COR-L47 (cell line): ENCODE measurements at regions not wholly inside any gene's neighbourhood (a gene's known extent, or its start where the extent isn't known, plus 50 kb on each side); places are given as distances from the start of the nearest gene placed in this dataset.

ENCODE experiments used
- DNase-seq: peaks from one replicate; lab custom pipeline; 2025; lab: John Stamatoyannopoulos, UW

DNA sequence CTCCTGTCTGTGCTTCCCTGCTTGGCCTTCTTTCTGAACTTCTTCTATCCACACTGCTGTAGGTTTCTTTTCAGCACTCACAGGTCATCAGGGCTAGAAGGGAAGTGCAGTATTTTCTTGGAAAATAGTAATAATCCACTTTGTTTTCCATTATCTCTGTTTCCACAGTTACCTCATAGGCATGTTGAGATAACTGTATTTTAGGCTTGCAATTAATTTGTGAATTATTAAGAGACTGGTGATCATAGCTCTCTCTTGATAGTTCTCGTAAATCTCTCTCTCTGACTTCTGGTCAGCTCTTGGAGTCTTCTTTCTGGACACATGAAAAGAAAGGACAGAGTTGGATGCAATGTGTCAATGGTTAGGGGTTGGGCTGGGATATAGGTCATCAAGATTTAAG lies 243.6 kb upstream of the IGFBP3 start:
- DNase-seq = no peak

DNA sequence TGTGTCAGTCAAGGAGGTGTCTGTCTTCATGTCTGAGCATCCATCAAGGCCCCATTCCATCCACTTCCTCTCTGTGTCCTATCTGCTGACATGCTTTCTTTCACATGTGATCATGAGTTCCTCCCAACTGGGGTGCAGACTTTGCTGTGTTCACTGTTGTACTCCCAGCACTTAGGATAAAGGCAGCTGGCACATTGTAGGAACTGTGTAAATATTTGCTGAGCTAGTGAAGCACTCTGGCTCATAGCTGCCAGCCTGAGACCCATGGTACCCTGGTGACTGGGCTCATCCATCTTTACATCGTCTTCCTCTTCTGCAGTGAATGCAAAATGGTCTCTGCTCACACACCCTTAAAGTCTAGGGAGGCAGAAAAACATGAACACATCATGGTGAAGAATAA lies 242.2 kb upstream of the IGFBP3 start:
- DNase-seq = no peak

GRCh38 chr7:46162609-46163008 lies 241.5 kb upstream of the IGFBP3 start:
- no peak for DNase-seq

GRCh38 chr7:46160861-46161260 lies 239.8 kb upstream of the IGFBP3 start:
- DNase-seq = no peak

- no peak for DNase-seq
Observed at GRCh38 chr7:46157931-46158330, 236.9 kb upstream of the IGFBP3 start.

- DNase-seq = no peak
Observed at GRCh38 chr7:46157404-46157803, 236.3 kb upstream of the IGFBP3 start.

- DNase-seq = no peak
Observed at GRCh38 chr7:46156853-46157252, 235.8 kb upstream of the IGFBP3 start.

GRCh38 chr7:46156086-46156485 lies 235.0 kb upstream of the IGFBP3 start:
- DNase-seq = no peak

DNA sequence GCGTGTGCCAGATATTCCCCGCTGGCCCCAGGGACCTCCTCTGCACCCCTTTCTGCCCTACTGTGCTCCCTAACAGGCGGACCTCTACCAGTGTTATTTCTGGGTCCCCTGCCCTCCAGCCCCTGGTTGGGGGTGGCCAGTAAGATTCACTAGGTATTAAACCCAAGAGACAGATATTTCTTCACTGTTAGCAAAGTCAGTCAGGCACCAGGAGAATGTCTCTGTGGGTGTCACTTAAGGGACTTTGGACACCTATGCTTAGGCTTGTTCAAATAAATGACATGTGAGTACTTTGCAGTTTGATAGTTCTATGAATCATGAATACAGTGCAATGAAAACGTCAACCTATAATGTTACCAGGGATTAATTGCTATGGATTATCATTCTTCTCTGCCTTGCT lies 234.3 kb upstream of the IGFBP3 start:
- DNase-seq = no peak

- no peak for DNase-seq
Observed at GRCh38 chr7:46153951-46154787, 233.1 kb upstream of the IGFBP3 start.

DNA sequence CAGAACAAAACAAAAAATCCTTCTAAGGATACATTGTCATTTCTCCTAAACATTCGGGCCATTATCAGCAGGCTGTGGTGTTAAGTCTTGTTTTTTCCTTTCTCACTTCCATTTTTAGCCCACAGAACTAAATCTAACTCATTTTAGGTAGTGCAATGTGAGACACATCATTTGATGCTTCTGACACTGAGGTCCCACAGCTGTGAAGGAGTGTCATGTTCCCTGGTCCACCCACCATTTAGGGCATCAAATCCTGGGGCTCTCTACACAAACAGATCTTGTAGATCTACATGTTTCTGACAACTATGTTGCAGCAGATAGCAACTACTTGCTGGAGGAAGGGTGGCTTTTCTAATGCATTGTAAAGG lies 232.5 kb upstream of the IGFBP3 start:
- no peak for DNase-seq

GRCh38 chr7:46152696-46153095 lies 231.6 kb upstream of the IGFBP3 start:
- no peak for DNase-seq

GRCh38 chr7:46150721-46151120 lies 229.6 kb upstream of the IGFBP3 start:
- no peak for DNase-seq

DNA sequence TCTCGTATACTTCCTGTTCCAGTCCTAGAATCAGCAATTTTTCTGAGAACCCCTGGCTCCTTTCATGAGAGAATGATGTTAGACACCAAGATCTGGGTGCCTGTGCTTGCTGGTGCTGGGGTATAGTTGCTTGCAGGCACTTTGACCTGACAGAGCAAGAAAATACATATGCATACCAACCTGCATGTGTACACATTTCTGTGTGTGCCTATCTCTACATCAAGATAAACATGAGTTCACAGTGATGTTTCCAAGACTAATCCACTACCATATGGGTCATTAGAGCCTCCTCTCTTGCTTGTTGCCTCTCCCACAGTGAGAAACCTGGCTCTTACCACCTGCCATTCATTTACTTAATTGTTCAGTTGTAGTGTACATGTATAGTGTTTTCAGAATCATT lies 229.1 kb upstream of the IGFBP3 start:
- no peak for DNase-seq

DNA sequence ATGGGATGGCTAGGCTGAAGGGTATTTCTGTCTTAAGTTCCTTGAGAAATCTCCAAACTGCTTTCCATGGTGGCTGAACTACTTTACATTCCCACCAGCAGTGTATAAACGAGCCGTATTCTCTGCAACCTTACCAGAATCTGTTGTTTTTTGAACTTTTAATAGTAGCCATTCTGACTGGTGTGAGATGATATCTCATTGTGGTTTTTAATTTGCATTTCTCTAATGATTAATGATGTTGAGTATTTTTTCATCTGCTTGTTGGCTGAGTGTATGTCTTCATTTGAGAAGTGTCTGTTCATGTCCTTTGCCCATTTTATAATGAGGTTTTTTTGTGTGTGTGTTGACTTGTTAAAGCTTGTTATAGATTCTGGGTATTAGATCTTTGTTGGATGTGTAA lies 226.8 kb upstream of the IGFBP3 start:
- no peak for DNase-seq

DNA sequence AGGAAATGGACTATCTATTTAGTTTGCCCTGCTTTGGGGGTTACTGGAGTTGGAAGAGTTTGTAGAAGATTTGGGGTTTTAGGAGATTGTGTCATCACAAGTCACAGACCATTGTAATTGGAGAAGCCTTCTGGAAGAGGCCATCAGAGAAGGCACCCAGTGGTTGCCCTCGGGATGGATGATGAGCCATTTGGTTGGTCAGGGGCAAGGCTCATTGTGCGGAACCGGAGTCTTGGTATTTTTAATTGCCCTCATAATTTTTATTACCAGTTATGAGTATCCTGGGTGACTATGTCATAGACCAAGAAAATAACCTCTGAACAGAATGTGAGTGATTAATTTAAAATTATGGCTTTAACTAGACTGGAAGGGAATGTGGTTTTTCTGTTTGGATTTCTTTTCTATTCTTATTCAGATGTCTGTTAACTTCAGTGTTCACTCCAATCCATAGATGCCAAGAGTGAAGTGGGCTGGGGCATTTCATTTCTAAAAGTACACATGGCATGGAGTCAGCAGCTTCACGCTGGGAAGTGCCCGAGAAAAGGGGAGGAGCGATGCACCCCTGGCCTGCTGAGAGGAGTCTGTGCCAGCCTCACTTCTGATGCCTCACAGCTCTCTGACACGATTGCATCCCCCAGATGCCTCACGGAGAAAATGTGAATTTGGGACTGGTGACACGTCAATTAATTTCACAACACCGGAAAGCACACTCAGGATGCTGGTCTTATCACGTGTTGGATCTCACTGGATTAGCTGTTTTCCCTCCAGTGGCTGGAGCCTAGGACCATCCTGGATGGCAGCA lies 225.6 kb upstream of the IGFBP3 start:
- DNase-seq = no peak

- no peak for DNase-seq
Observed at GRCh38 chr7:46145412-46145811, 224.3 kb upstream of the IGFBP3 start.

DNA sequence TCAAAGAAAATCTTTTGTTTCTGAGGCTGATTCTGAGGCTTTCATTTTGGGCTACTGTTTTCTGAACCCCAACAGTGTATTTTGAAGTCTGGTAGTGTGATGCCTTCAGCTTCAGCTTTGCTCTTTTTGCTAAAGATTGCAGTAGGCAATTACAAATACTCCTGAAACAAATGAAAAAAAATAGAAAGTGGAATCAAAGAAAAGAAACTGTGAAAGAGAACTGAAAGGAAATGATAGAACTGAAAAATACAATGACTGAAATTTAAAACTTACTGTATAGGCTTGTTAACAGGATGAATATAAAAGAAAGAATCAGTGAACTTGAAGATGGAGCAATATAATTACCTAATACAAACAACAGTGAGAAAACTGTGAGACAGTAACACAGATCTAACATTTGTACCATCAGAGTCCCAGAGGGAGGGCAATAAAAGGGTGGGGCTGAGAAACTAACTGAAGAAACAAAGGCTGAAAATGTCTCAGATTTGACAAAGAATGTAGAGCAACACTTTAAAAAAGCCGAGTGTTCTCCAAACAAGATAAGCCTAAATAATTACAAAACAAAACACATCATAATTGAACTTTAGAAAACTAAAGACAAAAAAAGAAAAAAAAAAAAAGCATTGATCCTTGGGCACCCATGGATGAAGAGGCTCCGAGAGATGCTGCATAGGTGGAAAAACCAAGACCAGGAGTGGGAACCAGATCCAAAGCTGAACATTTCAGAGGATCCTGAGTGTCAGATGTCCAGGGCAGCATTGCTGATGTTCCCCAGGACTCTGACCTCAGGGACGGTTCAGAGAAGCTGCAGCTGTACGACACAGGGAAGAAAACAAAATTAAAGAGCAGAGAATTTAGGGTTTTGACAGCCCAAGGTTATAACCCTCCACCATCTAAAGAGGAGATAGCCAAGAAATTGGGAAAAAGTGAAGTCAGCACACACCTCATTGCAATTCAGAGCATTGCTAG lies 223.2 kb upstream of the IGFBP3 start:
- DNase-seq = no peak

GRCh38 chr7:46143421-46143820 lies 222.3 kb upstream of the IGFBP3 start:
- no peak for DNase-seq

DNA sequence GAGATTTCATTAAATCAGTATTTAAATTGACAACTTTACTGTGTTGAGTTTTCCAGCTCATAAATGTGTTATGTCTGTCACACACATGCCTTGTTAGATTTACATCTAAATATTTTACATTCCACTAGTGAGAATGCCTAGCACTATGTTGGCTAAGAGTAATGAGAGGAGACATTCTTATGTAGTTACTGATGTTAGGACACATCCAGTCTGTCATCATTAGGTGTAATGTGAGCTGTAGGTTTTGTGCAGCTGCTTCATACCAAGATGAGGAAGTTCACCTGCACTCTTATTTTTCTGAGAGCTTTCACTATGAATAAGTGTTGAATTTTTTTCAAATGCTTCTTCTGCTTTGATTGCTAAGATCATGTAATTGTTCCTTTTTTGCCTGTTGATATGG lies 218.0 kb upstream of the IGFBP3 start:
- DNase-seq = no peak

DNA sequence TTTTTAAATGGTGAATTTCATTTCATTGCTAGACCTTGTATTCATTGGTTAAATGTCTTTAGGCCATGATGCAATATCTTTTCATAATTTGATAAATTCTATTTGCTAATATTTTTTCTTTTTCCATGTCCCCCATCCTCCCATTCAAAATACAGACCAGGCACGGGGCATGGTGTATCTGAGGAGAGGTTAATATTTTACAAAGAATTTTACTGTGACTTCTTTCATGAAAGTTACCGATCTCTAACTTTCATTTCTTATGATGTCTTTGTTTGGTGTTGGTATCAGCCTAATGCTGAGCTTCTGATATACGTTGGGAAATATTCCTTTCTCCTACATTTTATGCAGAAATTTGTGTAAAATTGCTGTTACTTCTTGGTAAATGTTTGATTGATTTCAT lies 216.7 kb upstream of the IGFBP3 start:
- no peak for DNase-seq

DNA sequence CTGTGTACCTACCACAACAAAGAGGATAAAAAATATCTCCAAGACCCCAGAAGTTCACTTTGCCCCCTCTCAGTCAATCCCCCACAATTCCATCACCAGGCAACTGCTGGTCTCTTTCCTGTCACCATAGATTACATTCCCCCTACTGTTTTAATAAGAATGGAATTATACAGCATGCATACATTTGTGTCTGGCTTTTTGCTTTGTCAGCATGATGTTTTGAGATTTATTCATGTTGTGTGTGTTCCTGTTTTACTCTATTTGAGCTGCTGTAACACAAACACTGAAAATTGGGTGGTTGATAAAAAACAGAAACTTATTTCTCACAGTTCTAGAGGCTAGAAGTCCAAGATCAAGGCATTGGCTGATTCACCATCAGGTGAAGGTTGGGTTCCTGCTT lies 214.5 kb upstream of the IGFBP3 start:
- no peak for DNase-seq
